Right atrium auricular region (tissue), 2 donors: ENCODE measurements at regions not wholly inside any gene's neighbourhood (a gene's known extent, or its start where the extent isn't known, plus 50 kb on each side); places are given as distances from the start of the nearest gene placed in this dataset.

ENCODE experiments used
- DNase-seq: peaks from one replicate; pipeline ENCODE4 v3.0.0-alpha.2; 2019; ENCODE audit warnings: low spot score
- H3K27ac ChIP-seq, 2 donors: fragments of 200-600 bp; sonication (generic); 1 replicate in 1 of 2; 2 replicates in 1 of 2; pipeline ENCODE4 v1.5.1; 2016 to 2019
- H3K27me3 ChIP-seq, 2 donors: fragments of 200-600 bp; sonication (generic); one replicate each; pipeline versions ENCODE4 v1.5.1 to v1.6.0; 2017 to 2019
- H3K36me3 ChIP-seq: fragments of 200-600 bp; sonication (generic); one replicate; pipeline ENCODE4 v1.5.1; 2016
- H3K4me1 ChIP-seq, 2 donors: fragments of 200-600 bp; sonication (generic); one replicate each; pipeline versions ENCODE4 v1.5.1 to v1.6.0; 2017 to 2019
- H3K4me3 ChIP-seq, 2 donors: fragments of 200-600 bp; sonication (generic); 1 replicate in 1 of 2; 2 replicates in 1 of 2; pipeline ENCODE4 v1.5.1; 2017 to 2019; ENCODE audit warnings: mild to moderate bottlenecking in 1 of 2, moderate library complexity in 1 of 2
- H3K9me3 ChIP-seq, 2 donors: fragments of 200-600 bp; sonication (generic); one replicate each; pipeline ENCODE4 v1.5.1; 2019
- TF ChIP-seq, protein P1 (sequence below), 2 donors: fragments of 200-600 bp; sonication (generic); IDR thresholded peaks; one replicate each; pipeline ENCODE4 v1.5.1; 2019; ENCODE audit warnings: antibody characterized with exemption in 2 of 2

DNA sequence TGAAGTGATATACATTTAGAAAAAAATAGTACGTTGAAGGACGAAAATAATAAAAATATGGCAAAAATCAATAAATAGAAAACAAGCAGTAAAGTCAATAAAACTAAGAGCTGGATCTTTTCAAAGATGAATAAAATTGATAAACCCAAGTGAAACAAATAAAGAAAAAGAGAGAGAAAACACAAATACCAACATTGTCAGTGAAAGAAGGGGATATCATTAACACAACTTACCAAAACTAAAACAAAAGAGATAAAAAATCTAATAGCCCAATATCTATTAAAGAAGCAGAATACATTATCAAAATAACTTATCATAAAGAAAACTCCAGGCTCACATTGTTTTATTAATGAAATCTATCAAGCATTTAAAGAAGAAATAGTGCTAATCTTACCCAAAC, 675.1 kb downstream of the UQCRFS1 start:
- Histone ChIP-seq H3K27me3 (no peaks in the 10 kb centered on the region), H3K4me3 (no peak overlapping the region), H3K4me1 (no peaks in the 10 kb centered on the region), H3K9me3 (peaks cover 0 to 8% of the 10 kb centered on the region in 2 donors), H3K36me3 (no peaks in the 10 kb centered on the region), H3K27ac (no peak overlapping the region)
- no peak for DNase-seq
- TF ChIP-seq, protein P1, sequence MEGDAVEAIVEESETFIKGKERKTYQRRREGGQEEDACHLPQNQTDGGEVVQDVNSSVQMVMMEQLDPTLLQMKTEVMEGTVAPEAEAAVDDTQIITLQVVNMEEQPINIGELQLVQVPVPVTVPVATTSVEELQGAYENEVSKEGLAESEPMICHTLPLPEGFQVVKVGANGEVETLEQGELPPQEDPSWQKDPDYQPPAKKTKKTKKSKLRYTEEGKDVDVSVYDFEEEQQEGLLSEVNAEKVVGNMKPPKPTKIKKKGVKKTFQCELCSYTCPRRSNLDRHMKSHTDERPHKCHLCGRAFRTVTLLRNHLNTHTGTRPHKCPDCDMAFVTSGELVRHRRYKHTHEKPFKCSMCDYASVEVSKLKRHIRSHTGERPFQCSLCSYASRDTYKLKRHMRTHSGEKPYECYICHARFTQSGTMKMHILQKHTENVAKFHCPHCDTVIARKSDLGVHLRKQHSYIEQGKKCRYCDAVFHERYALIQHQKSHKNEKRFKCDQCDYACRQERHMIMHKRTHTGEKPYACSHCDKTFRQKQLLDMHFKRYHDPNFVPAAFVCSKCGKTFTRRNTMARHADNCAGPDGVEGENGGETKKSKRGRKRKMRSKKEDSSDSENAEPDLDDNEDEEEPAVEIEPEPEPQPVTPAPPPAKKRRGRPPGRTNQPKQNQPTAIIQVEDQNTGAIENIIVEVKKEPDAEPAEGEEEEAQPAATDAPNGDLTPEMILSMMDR (IDR thresholded peaks at IDR 0.05) = no peak

DNA sequence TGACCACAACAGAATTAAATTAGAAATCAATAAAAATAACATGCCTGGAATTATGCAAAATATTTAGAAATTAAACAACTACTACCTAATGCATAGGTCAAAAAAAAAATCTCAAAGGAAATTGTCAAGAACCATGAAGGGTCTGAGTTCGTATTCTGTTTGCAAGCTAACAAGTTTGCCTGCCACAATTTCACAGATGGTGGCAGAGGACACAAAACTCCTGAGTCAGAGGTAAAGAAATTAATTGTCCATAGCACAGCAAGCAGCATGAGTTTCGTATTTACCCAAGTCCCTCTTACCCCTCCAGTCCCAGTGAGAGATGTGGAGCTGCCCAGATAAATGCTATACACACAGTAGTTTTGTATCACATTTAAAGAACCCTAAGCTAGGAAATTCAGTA, 675.9 kb downstream of the UQCRFS1 start:
- H3K4me1 ChIP-seq = no peaks in the 10 kb centered on the region
- TF ChIP-seq, protein P1 (IDR thresholded peaks at IDR 0.05) = no peak
- no peaks in the 10 kb centered on the region for H3K36me3 ChIP-seq
- no peaks in the 10 kb centered on the region for H3K27me3 ChIP-seq
- DNase-seq = no peak
- H3K4me3 ChIP-seq = no peak overlapping the region
- peaks cover 0 to 8% of the 10 kb centered on the region in 2 donors for H3K9me3 ChIP-seq
- no peak overlapping the region for H3K27ac ChIP-seq

DNA sequence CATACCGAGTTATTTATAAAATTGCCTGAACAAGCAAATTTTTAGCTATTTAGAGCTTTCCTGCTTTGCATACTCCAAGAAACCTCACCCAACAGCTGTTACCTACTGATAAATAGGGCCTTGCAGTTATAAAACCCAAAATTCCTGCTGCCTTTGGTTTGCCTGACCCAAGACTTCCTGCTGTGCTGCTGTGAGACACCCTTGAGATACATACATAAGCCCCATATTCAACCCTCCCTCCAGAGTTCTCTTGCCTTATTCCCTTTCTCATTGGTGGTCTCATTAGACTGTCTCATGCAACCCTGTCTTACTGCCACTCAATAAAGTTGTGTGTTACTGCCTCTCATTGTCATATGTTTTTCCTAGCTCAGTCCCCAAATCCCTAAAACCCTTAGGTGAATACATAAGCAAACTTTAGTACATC, 677.6 kb downstream of the UQCRFS1 start:
- no peak for DNase-seq
- no peaks in the 10 kb centered on the region for H3K36me3 ChIP-seq
- H3K4me3 ChIP-seq = no peak overlapping the region
- H3K4me1 ChIP-seq = no peaks in the 10 kb centered on the region
- TF ChIP-seq, protein P1 (IDR thresholded peaks at IDR 0.05) = no peak
- peaks cover 0 to 8% of the 10 kb centered on the region in 2 donors for H3K9me3 ChIP-seq
- H3K27ac ChIP-seq = no peak overlapping the region
- H3K27me3 ChIP-seq = no peaks in the 10 kb centered on the region

DNA sequence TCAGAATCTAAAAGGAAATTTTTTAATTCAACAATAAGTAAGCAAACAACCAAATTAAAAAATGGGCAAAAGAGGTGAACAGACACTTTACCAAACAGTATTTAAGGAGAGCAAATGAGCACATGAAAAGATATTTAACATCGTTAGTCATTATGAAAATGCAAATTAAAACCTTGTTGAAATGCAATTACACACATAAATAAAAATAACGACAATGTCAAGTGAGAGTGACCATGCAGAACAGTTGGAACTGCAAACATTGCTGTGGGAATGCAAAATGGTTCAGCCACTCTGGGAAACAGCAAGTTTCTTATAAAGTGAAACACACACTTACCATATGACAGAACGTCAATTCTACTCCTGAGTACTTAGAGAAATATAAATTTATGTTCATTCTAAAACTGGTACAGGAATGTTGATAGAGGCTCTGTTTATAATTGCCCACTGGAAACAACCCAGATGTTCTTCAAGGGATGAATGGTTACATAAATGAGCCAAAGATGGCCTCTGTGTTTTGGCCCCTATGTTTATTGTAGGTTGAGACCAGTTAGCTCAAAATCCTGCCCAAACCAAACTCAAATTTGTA, 678.1 kb downstream of the UQCRFS1 start:
- no peaks in the 10 kb centered on the region for H3K36me3 ChIP-seq
- H3K9me3 ChIP-seq = peaks cover 0 to 8% of the 10 kb centered on the region in 2 donors
- H3K27ac ChIP-seq = no peak overlapping the region
- DNase-seq = no peak
- no peaks in the 10 kb centered on the region for H3K4me1 ChIP-seq
- TF ChIP-seq, protein P1 (IDR thresholded peaks at IDR 0.05) = no peak
- H3K4me3 ChIP-seq = no peak overlapping the region
- no peaks in the 10 kb centered on the region for H3K27me3 ChIP-seq

DNA sequence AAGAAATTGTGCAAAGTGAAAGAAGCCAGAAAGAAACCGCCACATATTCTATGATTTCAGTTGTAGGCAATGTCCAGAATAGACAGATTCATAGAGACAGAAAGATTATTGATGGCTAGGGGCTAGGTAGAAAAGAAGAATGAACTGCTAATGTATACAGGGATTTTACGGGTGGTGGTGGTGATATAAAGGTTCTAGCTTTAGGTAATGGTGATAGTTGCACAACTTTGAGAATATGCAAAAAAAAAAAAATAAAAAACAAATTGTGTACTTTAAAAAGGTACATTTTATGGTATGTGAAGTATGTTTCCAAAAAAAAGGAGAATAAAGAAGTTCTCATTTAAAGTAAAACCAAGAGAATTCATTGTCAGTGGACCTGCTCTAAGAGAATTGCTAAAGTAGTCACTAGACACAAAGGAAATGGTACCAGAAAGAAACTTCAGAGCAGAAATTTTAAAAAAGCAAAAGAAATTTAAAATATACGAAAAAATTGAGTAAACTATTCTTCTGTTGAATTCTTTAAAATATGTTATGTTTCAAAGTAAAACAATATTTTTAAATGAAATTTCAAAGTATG, 680.1 kb downstream of the UQCRFS1 start:
- Histone ChIP-seq H3K4me1 (no peaks in the 10 kb centered on the region), H3K27ac (no peak overlapping the region), H3K27me3 (no peaks in the 10 kb centered on the region), H3K36me3 (no peaks in the 10 kb centered on the region), H3K9me3 (peaks cover 0 to 8% of the 10 kb centered on the region in 2 donors), H3K4me3 (no peak overlapping the region)
- DNase-seq = no peak
- TF ChIP-seq, protein P1 (IDR thresholded peaks at IDR 0.05) = no peak

DNA sequence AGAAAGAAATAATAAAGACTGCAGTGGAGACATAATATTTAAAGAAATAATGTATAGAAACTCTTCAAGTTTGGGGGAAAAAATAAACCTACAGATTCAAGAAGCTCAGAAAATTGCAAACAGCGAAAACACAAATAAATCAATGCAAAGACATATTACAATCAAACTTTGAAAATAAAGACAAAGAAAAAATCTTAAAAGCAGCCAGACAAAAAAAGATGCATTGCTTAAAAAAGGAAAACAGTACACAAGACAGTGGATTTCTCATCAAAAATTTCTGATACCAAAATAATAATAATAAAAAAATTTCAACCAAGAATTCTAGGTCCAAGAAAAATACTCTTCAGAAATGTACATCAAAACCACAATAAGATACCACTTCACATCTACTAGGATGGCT, 681.0 kb downstream of the UQCRFS1 start:
- Histone ChIP-seq H3K4me1 (no peaks in the 10 kb centered on the region), H3K27ac (no peak overlapping the region), H3K9me3 (no peaks in the 10 kb centered on the region), H3K36me3 (no peaks in the 10 kb centered on the region), H3K27me3 (no peaks in the 10 kb centered on the region), H3K4me3 (no peak overlapping the region)
- TF ChIP-seq, protein P1 (IDR thresholded peaks at IDR 0.05) = no peak
- DNase-seq = no peak
